ENCODE measurements at regions not wholly inside any gene's neighbourhood (a gene's known extent, or its start where the extent isn't known, plus 50 kb on each side); places are given as distances from the start of the nearest gene placed in this dataset.

DNA sequence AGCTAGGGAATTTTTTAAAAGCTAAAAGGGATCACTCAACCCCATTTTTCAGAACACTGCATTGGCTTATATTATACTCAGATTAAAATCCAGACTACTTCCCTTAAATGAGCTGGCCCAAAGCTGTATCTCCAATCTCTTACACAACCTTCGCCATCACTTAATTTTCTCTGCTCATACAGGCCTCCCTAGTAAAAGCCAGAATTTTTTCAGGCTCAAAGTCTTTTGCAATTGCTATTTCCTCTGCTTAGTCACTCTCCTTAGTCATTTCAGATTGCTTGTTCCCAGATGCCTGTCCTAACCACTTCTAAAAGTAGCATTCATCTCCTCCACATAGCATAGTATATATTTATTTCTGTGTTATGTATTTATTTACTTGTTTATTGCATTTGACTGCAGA, 1587.9 kb upstream of the ADGRL3 start:
- no peak for DNase-seq

DNA sequence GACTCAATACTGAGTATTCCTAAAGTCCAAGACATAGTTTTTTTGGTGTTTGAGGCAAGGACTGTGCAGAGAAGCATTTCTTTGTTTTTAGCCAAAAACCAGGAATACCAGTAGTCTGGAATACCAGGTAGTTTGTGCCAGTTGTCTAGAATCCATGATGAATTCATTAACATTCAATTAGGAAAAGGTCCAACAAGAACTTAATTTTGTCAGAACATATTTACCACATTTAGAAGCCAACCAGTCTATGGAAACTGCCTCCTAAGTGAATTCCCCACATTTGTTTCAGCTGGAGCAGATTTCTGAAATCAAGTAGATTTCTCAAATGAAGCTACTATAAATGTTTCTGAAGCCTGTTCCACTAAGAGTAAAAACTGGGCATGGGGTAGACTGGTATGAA, 1584.8 kb upstream of the ADGRL3 start:
- H3K4me3 ChIP-seq (ENCODE audit: insufficient read depth, low read depth, low read length), result no peak overlapping the region
- H3K36me3 ChIP-seq (replicated peaks; ENCODE audit: control insufficient read depth, insufficient read depth, low read length), result no peaks in the 10 kb centered on the region
- no peak for DNase-seq
- no peaks in the 10 kb centered on the region for H3K27me3 ChIP-seq (ENCODE audit: control insufficient read depth, insufficient read depth, low read length)

More for the DNA sequence above, 1587.9 kb upstream of the ADGRL3 start:
- H3K36me3 ChIP-seq (replicated peaks; ENCODE audit: control insufficient read depth, insufficient read depth, low read length), result no peaks in the 10 kb centered on the region
- H3K27me3 ChIP-seq (ENCODE audit: control insufficient read depth, insufficient read depth, low read length), result no peaks in the 10 kb centered on the region
- H3K4me3 ChIP-seq (ENCODE audit: insufficient read depth, low read depth, low read length), result no peak overlapping the region

DNA sequence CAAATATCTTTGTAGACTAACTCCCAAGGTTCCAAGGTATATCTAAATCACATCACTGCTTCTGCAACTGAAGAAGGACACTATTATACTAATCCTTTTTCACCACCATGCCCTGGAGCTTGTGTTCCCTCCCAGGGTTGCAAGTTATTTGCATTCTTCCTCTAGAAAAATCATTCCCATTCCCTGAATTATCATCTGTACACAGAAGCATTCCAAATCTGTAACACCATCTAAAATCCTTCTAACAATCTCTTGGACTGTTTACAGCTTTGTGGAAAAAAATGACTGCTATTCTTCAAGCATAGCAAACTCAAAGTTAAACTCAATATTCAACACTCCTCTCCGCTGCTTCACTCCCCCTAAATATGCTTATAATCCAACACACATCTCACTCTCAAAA, 1570.8 kb upstream of the ADGRL3 start:
- Histone ChIP-seq H3K4me3 (ENCODE audit: insufficient read depth, low read depth, low read length) (no peak overlapping the region), H3K27me3 (ENCODE audit: control insufficient read depth, insufficient read depth, low read length) (no peaks in the 10 kb centered on the region)

DNA sequence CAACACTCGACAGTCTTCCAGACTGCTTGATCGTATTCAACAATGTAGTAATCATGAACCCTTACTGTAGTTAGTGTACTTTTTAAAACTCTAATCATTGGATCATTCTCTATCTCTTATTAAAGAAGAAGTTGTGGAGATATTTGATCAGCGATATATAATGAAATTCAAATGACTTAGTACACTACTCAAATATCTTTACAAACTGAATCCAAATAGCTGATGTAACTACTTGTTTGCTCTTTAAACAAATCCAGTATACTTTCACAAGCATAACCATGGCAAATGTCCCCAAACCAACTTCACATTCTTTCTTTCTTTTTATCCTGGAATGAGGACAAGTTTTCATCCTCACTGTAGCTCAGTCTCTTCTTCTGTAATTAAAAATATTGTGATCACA, 1569.9 kb upstream of the ADGRL3 start:
- no peak overlapping the region for H3K4me3 ChIP-seq (ENCODE audit: insufficient read depth, low read depth, low read length)
- no peaks in the 10 kb centered on the region for H3K27me3 ChIP-seq (ENCODE audit: control insufficient read depth, insufficient read depth, low read length)
- DNase-seq, result no peak
- no peaks in the 10 kb centered on the region for H3K36me3 ChIP-seq (replicated peaks; ENCODE audit: control insufficient read depth, insufficient read depth, low read length)

More for the DNA sequence above, 1570.8 kb upstream of the ADGRL3 start:
- no peak for DNase-seq
- H3K36me3 ChIP-seq (replicated peaks; ENCODE audit: control insufficient read depth, insufficient read depth, low read length), result no peaks in the 10 kb centered on the region

DNA sequence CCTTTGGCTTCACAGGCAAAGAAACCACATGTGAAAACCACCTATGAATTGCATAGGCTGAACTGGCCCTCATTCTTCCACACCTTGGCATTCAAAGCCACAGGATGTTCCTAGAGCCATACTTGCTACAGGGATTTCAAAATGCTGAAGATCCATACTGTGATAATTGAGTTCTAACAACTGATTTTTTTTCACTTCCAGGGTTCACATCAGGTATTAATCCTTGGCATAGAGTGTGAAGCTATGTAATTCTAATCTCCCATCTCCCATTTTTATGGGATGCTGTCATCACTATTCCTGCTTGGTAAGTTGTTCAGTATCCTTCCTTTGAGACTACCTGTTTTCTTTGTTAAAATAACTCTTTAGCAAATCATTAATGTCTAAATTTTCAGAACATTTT, 1569.2 kb upstream of the ADGRL3 start:
- Histone ChIP-seq H3K36me3 (replicated peaks; ENCODE audit: control insufficient read depth, insufficient read depth, low read length) (no peaks in the 10 kb centered on the region), H3K4me3 (ENCODE audit: insufficient read depth, low read depth, low read length) (no peak overlapping the region), H3K27me3 (ENCODE audit: control insufficient read depth, insufficient read depth, low read length) (no peaks in the 10 kb centered on the region)
- no peak for DNase-seq

DNA sequence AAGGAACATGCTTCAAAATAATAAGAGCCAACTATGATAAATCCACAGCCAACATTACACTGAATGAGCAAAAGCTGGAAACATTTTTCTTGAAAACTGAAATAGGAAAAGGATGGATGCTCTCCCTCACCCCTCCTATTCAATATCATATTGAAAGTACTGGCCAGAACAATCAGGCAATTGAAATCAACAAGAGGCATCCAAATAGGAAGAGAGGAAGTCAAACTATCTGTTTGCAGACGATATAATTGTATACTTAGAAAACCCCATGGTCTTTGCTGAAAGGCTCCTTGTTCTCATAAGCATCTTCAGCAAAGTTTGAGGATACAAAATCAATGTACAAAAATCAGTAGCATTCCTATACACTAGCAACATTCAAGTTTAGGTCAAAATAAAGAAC, 1562.5 kb upstream of the ADGRL3 start:
- H3K36me3 ChIP-seq (replicated peaks; ENCODE audit: control insufficient read depth, insufficient read depth, low read length), result no peaks in the 10 kb centered on the region
- no peak for DNase-seq
- H3K27me3 ChIP-seq (ENCODE audit: control insufficient read depth, insufficient read depth, low read length), result no peaks in the 10 kb centered on the region
- H3K4me3 ChIP-seq (ENCODE audit: insufficient read depth, low read depth, low read length), result no peak overlapping the region

DNA sequence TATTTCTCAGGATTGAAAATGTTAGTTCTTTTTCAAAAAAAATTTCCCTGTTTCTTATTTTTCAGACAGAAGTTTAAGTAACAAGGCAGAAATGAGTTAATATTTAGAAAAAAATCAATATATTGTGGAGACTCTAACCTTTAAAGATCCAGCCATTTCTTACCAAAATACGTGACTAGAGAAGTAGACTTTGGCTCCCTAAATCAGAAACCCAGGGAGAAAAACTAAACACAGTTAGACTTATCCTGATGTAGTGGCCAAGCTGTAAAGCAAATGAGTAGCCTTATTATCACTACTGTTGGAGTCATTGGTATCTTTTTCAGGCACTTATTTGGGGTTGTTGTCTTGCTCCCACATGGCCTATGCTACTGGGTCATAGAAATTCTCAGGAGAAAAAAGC, 1556.4 kb upstream of the ADGRL3 start:
- no peak for DNase-seq
- no peak overlapping the region for H3K4me3 ChIP-seq (ENCODE audit: insufficient read depth, low read depth, low read length)
- no peaks in the 10 kb centered on the region for H3K27me3 ChIP-seq (ENCODE audit: control insufficient read depth, insufficient read depth, low read length)
- no peaks in the 10 kb centered on the region for H3K36me3 ChIP-seq (replicated peaks; ENCODE audit: control insufficient read depth, insufficient read depth, low read length)

DNA sequence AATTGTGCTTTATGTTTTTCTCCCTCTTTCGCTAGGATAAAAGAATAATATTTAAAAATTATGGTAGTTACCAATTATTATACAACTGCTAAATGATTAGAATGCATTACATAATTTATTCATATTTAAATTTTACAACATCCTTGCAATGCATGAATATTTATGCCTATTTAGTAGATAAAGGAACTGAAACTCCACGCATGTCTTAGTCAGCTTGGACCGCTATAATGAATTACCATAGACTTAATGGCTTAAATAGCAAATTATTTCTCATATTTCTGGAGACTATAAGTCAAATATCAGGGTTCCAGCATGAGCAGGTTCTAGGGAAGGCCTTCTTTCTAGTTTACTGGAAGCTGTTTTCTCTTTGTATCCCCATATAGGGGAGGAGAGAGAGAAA, 1555.4 kb upstream of the ADGRL3 start:
- no peaks in the 10 kb centered on the region for H3K27me3 ChIP-seq (ENCODE audit: control insufficient read depth, insufficient read depth, low read length)
- no peak overlapping the region for H3K4me3 ChIP-seq (ENCODE audit: insufficient read depth, low read depth, low read length)
- H3K36me3 ChIP-seq (replicated peaks; ENCODE audit: control insufficient read depth, insufficient read depth, low read length), result no peaks in the 10 kb centered on the region
- DNase-seq, result no peak

DNA sequence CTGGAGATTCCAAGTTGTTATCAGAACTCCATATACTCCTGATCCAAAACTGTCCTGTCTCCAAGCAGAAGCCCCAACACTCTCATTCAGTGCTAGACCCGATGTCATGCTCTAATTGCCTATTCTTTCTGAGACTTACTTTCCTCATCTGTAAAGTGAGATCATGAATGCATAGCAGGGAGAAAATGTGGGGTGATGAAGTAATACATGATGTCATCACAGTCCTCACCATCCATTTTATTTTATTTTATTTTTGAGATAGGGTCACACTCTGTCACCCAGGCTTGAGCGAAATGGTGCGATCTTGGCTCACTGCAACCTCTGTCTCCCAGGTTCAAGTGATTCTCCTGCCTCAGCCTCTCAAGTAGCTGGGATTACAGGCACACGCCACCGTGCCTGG, 1554.0 kb upstream of the ADGRL3 start:
- H3K36me3 ChIP-seq (replicated peaks; ENCODE audit: control insufficient read depth, insufficient read depth, low read length), result no peaks in the 10 kb centered on the region
- H3K4me3 ChIP-seq (ENCODE audit: insufficient read depth, low read depth, low read length), result no peak overlapping the region
- H3K27me3 ChIP-seq (ENCODE audit: control insufficient read depth, insufficient read depth, low read length), result no peaks in the 10 kb centered on the region
- no peak for DNase-seq

DNA sequence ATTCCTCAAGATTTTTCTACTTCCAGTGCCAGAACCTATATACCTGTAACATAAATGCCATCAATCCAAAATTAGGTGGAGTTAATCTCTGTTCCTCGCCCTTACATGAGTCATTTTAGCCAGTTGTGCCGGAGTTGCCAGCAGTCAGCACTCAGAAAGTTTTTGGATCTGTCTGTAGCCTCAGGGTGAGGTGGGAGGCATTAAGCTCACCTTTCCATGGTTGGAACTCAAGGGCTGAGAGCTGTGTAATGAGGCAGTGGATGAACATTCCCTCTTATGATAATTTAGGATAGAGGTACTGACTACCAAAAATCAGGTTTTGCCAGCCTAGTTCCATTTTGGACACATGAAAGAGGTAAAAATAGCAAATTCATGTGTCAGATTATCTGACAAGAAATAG, 1553.1 kb upstream of the ADGRL3 start:
- no peak for DNase-seq
- Histone ChIP-seq H3K27me3 (ENCODE audit: control insufficient read depth, insufficient read depth, low read length) (no peaks in the 10 kb centered on the region), H3K36me3 (replicated peaks; ENCODE audit: control insufficient read depth, insufficient read depth, low read length) (no peaks in the 10 kb centered on the region), H3K4me3 (ENCODE audit: insufficient read depth, low read depth, low read length) (no peak overlapping the region)

DNA sequence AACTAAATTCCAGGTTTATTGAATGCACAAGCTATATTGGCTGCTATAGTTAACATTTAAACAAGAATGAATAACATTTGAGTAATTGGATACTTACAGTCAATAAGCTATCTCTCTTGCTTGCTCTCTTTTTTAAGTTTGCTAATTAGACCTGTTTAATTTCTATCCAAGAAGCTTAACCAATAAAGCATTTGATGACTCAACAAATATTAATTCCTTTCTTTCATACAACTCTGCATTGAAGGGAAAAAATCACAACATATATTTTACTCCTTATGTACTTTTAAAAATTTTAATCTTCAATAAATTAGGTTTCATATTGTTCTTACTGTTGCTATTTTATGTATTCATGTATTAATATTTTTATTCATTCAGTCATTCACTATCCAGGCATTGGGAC, 1552.6 kb upstream of the ADGRL3 start:
- no peak for DNase-seq
- H3K4me3 ChIP-seq (ENCODE audit: insufficient read depth, low read depth, low read length), result no peak overlapping the region
- no peaks in the 10 kb centered on the region for H3K36me3 ChIP-seq (replicated peaks; ENCODE audit: control insufficient read depth, insufficient read depth, low read length)
- H3K27me3 ChIP-seq (ENCODE audit: control insufficient read depth, insufficient read depth, low read length), result no peaks in the 10 kb centered on the region

DNA sequence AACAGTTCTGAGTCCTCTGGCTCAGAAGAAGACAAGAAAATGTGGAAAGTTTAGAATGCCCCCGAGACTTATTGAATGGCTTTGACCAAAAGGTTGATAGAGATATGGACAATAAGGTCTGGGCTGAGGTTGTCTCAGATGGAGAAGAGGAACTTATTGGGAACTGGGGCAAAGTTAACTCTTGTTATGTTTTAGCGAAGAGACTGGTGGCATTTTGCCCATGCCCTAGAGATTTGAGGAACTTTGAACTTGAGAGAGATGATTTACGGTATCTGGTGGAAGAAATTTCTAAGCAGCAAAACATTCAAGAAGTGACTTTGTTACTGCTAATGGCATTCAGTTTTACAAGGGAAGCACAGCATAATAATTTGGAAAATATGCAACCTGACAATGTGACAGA, 1549.3 kb upstream of the ADGRL3 start:
- no peaks in the 10 kb centered on the region for H3K27me3 ChIP-seq (ENCODE audit: control insufficient read depth, insufficient read depth, low read length)
- no peaks in the 10 kb centered on the region for H3K36me3 ChIP-seq (replicated peaks; ENCODE audit: control insufficient read depth, insufficient read depth, low read length)
- H3K4me3 ChIP-seq (ENCODE audit: insufficient read depth, low read depth, low read length), result no peak overlapping the region
- DNase-seq, result no peak

DNA sequence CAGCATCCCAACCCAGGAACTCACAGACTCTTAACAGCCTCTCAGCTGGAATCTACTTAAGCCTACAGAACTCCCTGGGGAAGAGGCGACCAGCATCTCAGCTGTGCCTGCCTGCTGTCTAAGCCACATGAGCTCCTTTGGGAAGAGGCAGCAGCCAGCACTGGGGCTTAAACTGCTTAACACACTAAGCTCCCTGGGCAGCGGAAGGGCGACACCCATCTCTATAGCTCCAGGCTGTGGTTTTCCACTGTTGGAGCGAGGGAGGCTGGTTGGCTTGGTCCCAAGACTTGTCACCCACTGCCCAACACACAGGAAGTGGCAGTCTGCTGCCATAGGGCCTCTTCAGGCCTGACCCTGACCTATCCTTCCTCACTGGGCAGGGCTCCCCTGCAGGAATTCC, 1544.1 kb upstream of the ADGRL3 start:
- Histone ChIP-seq H3K27me3 (ENCODE audit: control insufficient read depth, insufficient read depth, low read length) (no peaks in the 10 kb centered on the region), H3K36me3 (replicated peaks; ENCODE audit: control insufficient read depth, insufficient read depth, low read length) (no peaks in the 10 kb centered on the region), H3K4me3 (ENCODE audit: insufficient read depth, low read depth, low read length) (no peak overlapping the region)
- no peak for DNase-seq

DNA sequence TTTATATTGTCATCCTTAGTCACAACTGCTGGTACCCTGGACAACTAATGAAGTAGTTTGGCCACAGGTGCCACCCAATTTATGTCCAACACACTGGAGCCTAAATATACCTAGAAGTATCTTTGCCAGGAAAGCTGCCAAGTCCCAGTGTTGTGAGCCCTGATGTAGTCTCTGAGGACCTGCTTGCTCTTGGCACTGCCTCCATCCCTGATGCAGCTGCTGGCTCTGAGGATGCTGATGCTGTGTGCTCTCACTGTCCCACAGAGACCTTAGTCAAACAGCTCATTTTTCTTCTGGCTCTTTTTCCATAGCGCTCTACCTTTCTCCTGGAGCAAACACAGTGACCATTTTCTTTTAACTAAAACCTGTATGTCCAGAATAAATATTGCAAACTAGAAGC, 1535.4 kb upstream of the ADGRL3 start:
- no peak overlapping the region for H3K4me3 ChIP-seq (ENCODE audit: insufficient read depth, low read depth, low read length)
- DNase-seq, result no peak
- H3K27me3 ChIP-seq (ENCODE audit: control insufficient read depth, insufficient read depth, low read length), result no peaks in the 10 kb centered on the region
- H3K36me3 ChIP-seq (replicated peaks; ENCODE audit: control insufficient read depth, insufficient read depth, low read length), result no peaks in the 10 kb centered on the region

DNA sequence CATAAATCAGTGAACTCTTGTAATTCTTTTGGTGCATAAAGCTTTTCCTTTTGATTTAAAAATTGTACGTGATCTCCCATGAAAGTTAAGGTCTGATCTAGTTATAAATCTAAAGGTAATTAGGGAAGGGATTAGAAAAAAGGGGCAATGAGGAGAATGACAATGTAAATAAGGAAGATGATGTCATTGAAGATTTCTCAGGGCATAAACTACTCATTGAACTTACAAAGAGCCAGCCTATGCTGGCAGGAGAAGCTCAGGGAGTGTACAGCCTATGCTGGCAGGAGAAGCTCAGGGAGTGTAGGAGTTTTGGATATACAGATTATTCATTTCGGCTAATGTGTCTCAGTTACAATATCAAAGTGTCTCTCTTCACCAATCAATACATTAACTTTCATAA, 1533.5 kb upstream of the ADGRL3 start:
- Histone ChIP-seq H3K36me3 (replicated peaks; ENCODE audit: control insufficient read depth, insufficient read depth, low read length) (no peaks in the 10 kb centered on the region), H3K27me3 (ENCODE audit: control insufficient read depth, insufficient read depth, low read length) (no peaks in the 10 kb centered on the region), H3K4me3 (ENCODE audit: insufficient read depth, low read depth, low read length) (no peak overlapping the region)
- no peak for DNase-seq

DNA sequence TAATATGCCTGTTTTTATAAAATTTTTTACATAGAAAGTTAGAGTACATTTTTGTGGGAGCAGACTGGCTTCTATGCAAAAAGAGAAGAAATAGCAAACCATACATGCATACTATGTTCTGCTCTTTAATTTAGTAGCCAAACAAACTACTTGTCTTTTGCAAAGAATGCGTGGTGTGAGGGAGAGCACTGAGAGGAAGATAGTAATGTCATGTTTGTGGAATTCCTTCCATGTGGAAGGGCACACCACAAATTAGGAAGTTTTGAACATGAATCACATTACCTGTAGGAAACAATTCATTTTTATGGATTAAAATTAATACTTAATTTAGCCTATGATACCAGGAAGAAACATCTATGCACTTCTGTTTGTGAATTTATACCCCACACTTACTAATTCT, 1529.1 kb upstream of the ADGRL3 start:
- no peaks in the 10 kb centered on the region for H3K27me3 ChIP-seq (ENCODE audit: control insufficient read depth, insufficient read depth, low read length)
- no peak for DNase-seq
- H3K36me3 ChIP-seq (replicated peaks; ENCODE audit: control insufficient read depth, insufficient read depth, low read length), result no peaks in the 10 kb centered on the region
- H3K4me3 ChIP-seq (ENCODE audit: insufficient read depth, low read depth, low read length), result no peak overlapping the region

All from H7 (cell line).